B cell (primary cell): ENCODE measurements at regions not wholly inside any gene's neighbourhood (a gene's known extent, or its start where the extent isn't known, plus 50 kb on each side); places are given as distances from the start of the nearest gene placed in this dataset.

Experiments used
- ATAC-seq: fragments of 200-7000 bp; cut with Tn5 transposase; one replicate; pipeline ENCODE4 v1.10.0; 2021; ENCODE audit warnings: low read depth, mild to moderate bottlenecking, moderate number of reproducible peaks, moderate library complexity
- CTCF ChIA-PET: fragments of 350-600 bp; sonication (Branson Sonifier 250); formaldehyde crosslinking; loops from one replicate; lab custom pipeline; 2021; ENCODE audit warnings: antibody characterized with exemption, inconsistent platforms; lab: Charles Lee
- POLR2A ChIA-PET: fragments of 350-600 bp; sonication (Branson Sonifier 250); formaldehyde crosslinking; loops from one replicate; lab custom pipeline; 2021; ENCODE audit warnings: antibody characterized with exemption; lab: Charles Lee
- DNase-seq: peaks from one replicate; pipeline ENCODE4 v3.0.0; 2013
- H2AFZ ChIP-seq: 2 replicates; pipeline ENCODE4 v1.6.1; 2012; ENCODE audit warnings: mild to moderate bottlenecking, low read depth, low read length; ENCODE audit not compliant: insufficient read depth, poor library complexity, severe bottlenecking
- H3K27ac ChIP-seq, 2 donors: 1 replicate in 1 of 2; 2 replicates in 1 of 2; pipeline ENCODE4 v1.5.1; 2012 to 2013; ENCODE audit warnings: low read length in 2 of 2, mild to moderate bottlenecking in 2 of 2, moderate library complexity in 1 of 2
- H3K27me3 ChIP-seq, 4 experiments: fragments of 200-600 bp in 1 of 4; sonication (generic) in 1 of 4; replicated peaks in 1 of 4; 1 replicate in 2 of 4; 2 replicates in 2 of 4; pipeline versions ENCODE4 v1.6.1 to v1.7.0; 2013 to 2016; ENCODE audit warnings: low read length in 3 of 4, mild to moderate bottlenecking in 2 of 4, mixed read lengths in 1 of 4, moderate library complexity in 1 of 4; ENCODE audit not compliant: insufficient read depth in 4 of 4, control insufficient read depth in 3 of 4; ENCODE audit errors: control extremely low read depth in 1 of 4
- H3K36me3 ChIP-seq, 2 experiments: replicated peaks in 1 of 2; 1 replicate in 1 of 2; 2 replicates in 1 of 2; pipeline versions ENCODE4 v1.6.1 to v1.7.1; 2013; ENCODE audit warnings: low read length in 1 of 2; ENCODE audit not compliant: insufficient read depth in 2 of 2, control insufficient read depth in 1 of 2; ENCODE audit errors: control extremely low read depth in 1 of 2, extremely low read depth in 1 of 2
- H3K4me1 ChIP-seq, 2 donors: fragments of 200-600 bp in 1 of 2; sonication (generic) in 1 of 2; 1 replicate in 1 of 2; 2 replicates in 1 of 2; pipeline versions ENCODE4 v1.5.1 to v1.6.1; 2013 to 2017; ENCODE audit warnings: low read length in 2 of 2; ENCODE audit not compliant: control insufficient read depth in 2 of 2, insufficient read depth in 2 of 2
- H3K4me2 ChIP-seq: replicated peaks from 2 replicates; pipeline ENCODE3; 2012; ENCODE audit warnings: mild to moderate bottlenecking, low read depth, low read length; ENCODE audit not compliant: poor library complexity, severe bottlenecking
- H3K4me3 ChIP-seq, 5 experiments: fragments of 200-600 bp in 1 of 5; sonication (generic) in 1 of 5; 1 replicate in 3 of 5; 2 replicates in 2 of 5; pipeline versions ENCODE4 v1.5.1 to v1.7.0; 2011 to 2016; ENCODE audit warnings: low read length in 4 of 5, mild to moderate bottlenecking in 4 of 5, low read depth in 2 of 5, control low read depth in 1 of 5, moderate library complexity in 1 of 5; ENCODE audit not compliant: insufficient read depth in 1 of 5; ENCODE audit errors: control extremely low read depth in 1 of 5, extremely low read depth in 1 of 5
- H3K79me2 ChIP-seq: fragments of 200-600 bp; sonication (generic); one replicate; pipeline ENCODE4 v1.6.0; 2016; ENCODE audit warnings: low read length; ENCODE audit not compliant: control insufficient read depth, insufficient read depth
- H3K9ac ChIP-seq: fragments of 200-600 bp; sonication (generic); 2 replicates; pipeline ENCODE4 v1.6.1; 2017; ENCODE audit warnings: mild to moderate bottlenecking, low read length, moderate library complexity
- H3K9me3 ChIP-seq, 3 donors: one replicate each; pipeline versions ENCODE4 v1.6.1 to v1.7.1; 2013; ENCODE audit warnings: low read length in 2 of 3; ENCODE audit not compliant: control insufficient read depth in 2 of 3, insufficient read depth in 1 of 3; ENCODE audit errors: control extremely low read depth in 1 of 3
- H4K20me1 ChIP-seq: 2 replicates; pipeline ENCODE4 v1.6.0; 2012; ENCODE audit warnings: mild to moderate bottlenecking, low read length; ENCODE audit not compliant: insufficient read depth, control insufficient read depth, poor library complexity, severe bottlenecking
- H3K27ac Mint-ChIP-seq: one replicate; pipeline ENCODE4 v1.8.0; 2021; ENCODE audit warnings: mixed read lengths
- H3K27me3 Mint-ChIP-seq: one replicate; pipeline ENCODE4 v1.8.0; 2021; ENCODE audit warnings: mixed read lengths
- H3K4me1 Mint-ChIP-seq: one replicate; pipeline ENCODE4 v1.8.0; 2021; ENCODE audit warnings: mixed read lengths
- H3K4me3 Mint-ChIP-seq: one replicate; pipeline ENCODE4 v1.8.0; 2021; ENCODE audit warnings: mixed read lengths
- H3K9me3 Mint-ChIP-seq: one replicate; pipeline ENCODE4 v1.8.0; 2022; ENCODE audit warnings: mixed read lengths; ENCODE audit not compliant: insufficient read depth
- CTCF ChIP-seq: fragments of 200-600 bp; IDR thresholded peaks from one replicate; pipeline ENCODE4 v1.8.0; 2022; ENCODE audit warnings: antibody characterized with exemption, mild to moderate bottlenecking
- EZH2 ChIP-seq: IDR thresholded peaks from 2 replicates; pipeline ENCODE4 v1.6.1; 2012; ENCODE audit warnings: borderline replicate concordance, low read depth, mild to moderate bottlenecking, moderate library complexity, low read length; ENCODE audit not compliant: insufficient read depth, poor library complexity, severe bottlenecking
- WGBS: methylation state at CpG from one replicate; pipeline ENCODE4 v1.1.5; 2013; ENCODE audit warnings: missing lambda C conversion rate; ENCODE audit not compliant: insufficient coverage; 5-methylcytosine and 5-hydroxymethylcytosine counted together
- intact Hi-C: fragments of 100-400 bp; cut with micrococcal nuclease; formaldehyde crosslinking; loops from one replicate; pipeline ENCODE4 v1.10.0; 2022

- TF ChIP-seq CTCF = no peak
- TF ChIP-seq EZH2 = no peak
- Mint-ChIP-seq H3K4me3 (no peak overlapping the region), H3K27ac (no peak overlapping the region), H3K27me3 (no peaks in the 10 kb centered on the region), H3K9me3 (peaks cover 3% of the 10 kb centered on the region), H3K4me1 (no peaks in the 10 kb centered on the region)
- DNase-seq (no peak), ATAC-seq (no peak)
- Histone ChIP-seq H4K20me1 (no peaks in the 10 kb centered on the region), H3K36me3 (no peaks in the 10 kb centered on the region), H3K4me3 (no peak overlapping the region), H3K79me2 (no peaks in the 10 kb centered on the region), H3K9me3 (no peaks in the 10 kb centered on the region), H2AFZ (no peak overlapping the region), H3K9ac (no peak overlapping the region), H3K27me3 (no peaks in the 10 kb centered on the region), H3K4me1 (no peaks in the 10 kb centered on the region), H3K27ac (no peak overlapping the region), H3K4me2 (no peak overlapping the region)
- POLR2A ChIA-PET = no interaction called here
- intact Hi-C loops = no loop called here
- CTCF ChIA-PET = no interaction called here
- WGBS = 92% methylated on average over 1 of the region's 3 CpGs
Measured at GRCh38 chr18:51890762-51891161, 449.2 kb upstream of the DCC start.

GRCh38 chr18:51891876-51892275 is 448.1 kb upstream of the DCC start:
- Histone ChIP-seq H3K9ac (no peak overlapping the region), H4K20me1 (no peaks in the 10 kb centered on the region), H3K4me2 (no peak overlapping the region), H2AFZ (no peak overlapping the region), H3K36me3 (no peaks in the 10 kb centered on the region), H3K9me3 (no peaks in the 10 kb centered on the region), H3K4me1 (no peaks in the 10 kb centered on the region), H3K4me3 (no peak overlapping the region), H3K27me3 (no peaks in the 10 kb centered on the region), H3K27ac (no peak overlapping the region), H3K79me2 (no peaks in the 10 kb centered on the region)
- H3K27ac Mint-ChIP-seq = no peak overlapping the region
- ATAC-seq (no peak), DNase-seq (no peak)
- ChIA-PET POLR2A (no interaction called here), CTCF (no interaction called here)
- peaks cover 3% of the 10 kb centered on the region for H3K9me3 Mint-ChIP-seq
- no peak overlapping the region for H3K4me3 Mint-ChIP-seq
- H3K4me1 Mint-ChIP-seq = no peaks in the 10 kb centered on the region
- no peaks in the 10 kb centered on the region for H3K27me3 Mint-ChIP-seq
- no peak for TF ChIP-seq CTCF
- no peak for TF ChIP-seq EZH2
- intact Hi-C loops = no loop called here
- no CpG with 5 or more reads among the region's 1 CpG for WGBS
